B cell (primary cell): ENCODE measurements at regions not wholly inside any gene's neighbourhood (a gene's known extent, or its start where the extent isn't known, plus 50 kb on each side); places are given as distances from the start of the nearest gene placed in this dataset.

Source experiments
- EZH2 ChIP-seq: IDR thresholded peaks from 2 replicates; pipeline ENCODE4 v1.6.1; 2012; ENCODE audit warnings: borderline replicate concordance, low read depth, mild to moderate bottlenecking, moderate library complexity, low read length; ENCODE audit not compliant: insufficient read depth, poor library complexity, severe bottlenecking
- TF ChIP-seq, protein P1 (sequence below): fragments of 200-600 bp; IDR thresholded peaks from one replicate; pipeline ENCODE4 v1.8.0; 2022; ENCODE audit warnings: antibody characterized with exemption, mild to moderate bottlenecking

GRCh38 chr10:10545771-10546170 is 471.9 kb upstream of the CELF2 start:
- TF ChIP-seq, protein P1, sequence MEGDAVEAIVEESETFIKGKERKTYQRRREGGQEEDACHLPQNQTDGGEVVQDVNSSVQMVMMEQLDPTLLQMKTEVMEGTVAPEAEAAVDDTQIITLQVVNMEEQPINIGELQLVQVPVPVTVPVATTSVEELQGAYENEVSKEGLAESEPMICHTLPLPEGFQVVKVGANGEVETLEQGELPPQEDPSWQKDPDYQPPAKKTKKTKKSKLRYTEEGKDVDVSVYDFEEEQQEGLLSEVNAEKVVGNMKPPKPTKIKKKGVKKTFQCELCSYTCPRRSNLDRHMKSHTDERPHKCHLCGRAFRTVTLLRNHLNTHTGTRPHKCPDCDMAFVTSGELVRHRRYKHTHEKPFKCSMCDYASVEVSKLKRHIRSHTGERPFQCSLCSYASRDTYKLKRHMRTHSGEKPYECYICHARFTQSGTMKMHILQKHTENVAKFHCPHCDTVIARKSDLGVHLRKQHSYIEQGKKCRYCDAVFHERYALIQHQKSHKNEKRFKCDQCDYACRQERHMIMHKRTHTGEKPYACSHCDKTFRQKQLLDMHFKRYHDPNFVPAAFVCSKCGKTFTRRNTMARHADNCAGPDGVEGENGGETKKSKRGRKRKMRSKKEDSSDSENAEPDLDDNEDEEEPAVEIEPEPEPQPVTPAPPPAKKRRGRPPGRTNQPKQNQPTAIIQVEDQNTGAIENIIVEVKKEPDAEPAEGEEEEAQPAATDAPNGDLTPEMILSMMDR = no peak
- no peak for TF ChIP-seq EZH2
